Astrocyte (in vitro differentiated cells and primary cell): ENCODE measurements at regions not wholly inside any gene's neighbourhood (a gene's known extent, or its start where the extent isn't known, plus 50 kb on each side); places are given as distances from the start of the nearest gene placed in this dataset.

ENCODE experiments used
- DNase-seq: peaks from one replicate; pipeline ENCODE4 v3.0.0-alpha.2; 2010; ENCODE audit warnings: low read depth
- FAIRE-seq: peaks from 2 replicates; lab custom pipeline; 2011; peaks lifted over from hg19 to GRCh38; lab: Jason Lieb, UNC
- H2AFZ ChIP-seq: 2 replicates; pipeline ENCODE4 v1.6.0; 2012; ENCODE audit warnings: low read depth, low read length, inconsistent platforms
- H3K27ac ChIP-seq: 2 replicates; pipeline ENCODE4 v1.5.1; 2011; ENCODE audit warnings: low read depth, low read length, inconsistent platforms
- H3K27me3 ChIP-seq: 2 replicates; pipeline ENCODE4 v1.6.0; 2011; ENCODE audit warnings: low read length, inconsistent platforms; ENCODE audit not compliant: insufficient read depth
- H3K36me3 ChIP-seq: 2 replicates; pipeline ENCODE4 v1.5.1; 2011; ENCODE audit warnings: low read length, inconsistent platforms; ENCODE audit not compliant: insufficient read depth
- H3K4me1 ChIP-seq: 2 replicates; pipeline ENCODE4 v1.5.1; 2011; ENCODE audit warnings: low read length, inconsistent platforms; ENCODE audit not compliant: insufficient read depth
- H3K4me2 ChIP-seq: 2 replicates; pipeline ENCODE4 v1.6.0; 2012; ENCODE audit warnings: low read length, inconsistent platforms
- H3K4me3 ChIP-seq: 2 replicates; pipeline ENCODE4 v1.5.1; 2011; ENCODE audit warnings: low read depth, mild to moderate bottlenecking, low read length, inconsistent platforms; ENCODE audit not compliant: insufficient read depth
- H3K79me2 ChIP-seq: 2 replicates; pipeline ENCODE4 v1.6.0; 2012; ENCODE audit warnings: mild to moderate bottlenecking, low read length, inconsistent platforms; ENCODE audit not compliant: insufficient read depth
- H3K9ac ChIP-seq: 2 replicates; pipeline ENCODE4 v1.6.0; 2012; ENCODE audit warnings: mild to moderate bottlenecking, low read length, inconsistent platforms
- H3K9me3 ChIP-seq: 2 replicates; pipeline ENCODE4 v1.5.1; 2012; ENCODE audit warnings: low read depth, mild to moderate bottlenecking, low read length, inconsistent platforms; ENCODE audit not compliant: insufficient read depth
- H4K20me1 ChIP-seq: 2 replicates; pipeline ENCODE4 v1.6.0; 2012; ENCODE audit warnings: low read length, inconsistent platforms; ENCODE audit not compliant: insufficient read depth
- H3K27ac Mint-ChIP-seq: one replicate; pipeline ENCODE4 v1.8.0; 2021; ENCODE audit warnings: mild to moderate bottlenecking, mixed read lengths; ENCODE audit not compliant: unreplicated experiment
- H3K27me3 Mint-ChIP-seq: one replicate; pipeline ENCODE4 v1.8.0; 2021; ENCODE audit warnings: low read depth, mixed read lengths; ENCODE audit not compliant: unreplicated experiment
- H3K36me3 Mint-ChIP-seq: one replicate; pipeline ENCODE4 v1.8.0; 2021; ENCODE audit warnings: low read depth, mixed read lengths; ENCODE audit not compliant: unreplicated experiment
- H3K4me1 Mint-ChIP-seq: one replicate; pipeline ENCODE4 v1.8.0; 2021; ENCODE audit warnings: low read depth, mixed read lengths; ENCODE audit not compliant: unreplicated experiment
- H3K4me3 Mint-ChIP-seq: one replicate; pipeline ENCODE4 v1.8.0; 2021; ENCODE audit warnings: mild to moderate bottlenecking, moderate library complexity, mixed read lengths; ENCODE audit not compliant: unreplicated experiment
- H3K9me3 Mint-ChIP-seq: one replicate; pipeline ENCODE4 v1.8.0; 2021; ENCODE audit warnings: mild to moderate bottlenecking, mixed read lengths; ENCODE audit not compliant: unreplicated experiment
- EZH2 ChIP-seq: IDR thresholded peaks from 2 replicates; pipeline ENCODE4 v1.6.1; 2012; ENCODE audit warnings: mild to moderate bottlenecking, low read length, inconsistent platforms; ENCODE audit not compliant: insufficient read depth
- TF ChIP-seq, protein P1 (sequence below): IDR thresholded peaks from 2 replicates; pipeline ENCODE4 v1.5.1; 2011; ENCODE audit warnings: low read depth, mild to moderate bottlenecking, inconsistent platforms, low read length, moderate library complexity; ENCODE audit not compliant: insufficient read depth

DNA sequence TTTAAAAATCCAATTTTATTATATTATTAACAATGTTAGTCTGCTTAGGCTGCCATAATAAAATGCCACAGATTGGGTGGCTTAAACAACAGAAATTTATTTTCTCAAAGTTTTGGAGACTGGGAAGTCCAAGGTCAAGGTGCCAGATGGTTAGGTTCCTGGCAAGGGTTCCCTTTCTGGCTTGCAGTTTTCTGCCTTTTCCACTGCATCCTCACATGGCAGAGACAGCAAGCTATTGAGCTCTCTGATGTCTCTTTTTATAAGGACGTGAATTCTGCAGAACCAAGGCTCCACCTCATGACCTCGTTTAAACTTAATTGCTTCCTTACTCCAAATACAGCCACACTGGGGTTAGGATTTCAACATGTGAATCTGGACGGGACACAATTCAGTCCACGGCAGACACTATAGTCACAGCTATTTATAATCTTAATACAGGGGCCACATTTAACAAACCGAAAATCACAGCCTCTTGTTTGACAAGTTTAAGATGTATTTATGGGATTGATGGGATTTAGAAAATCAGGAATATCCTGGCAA lies 174.9 kb upstream of the PUM3 start:
- Histone ChIP-seq H3K9ac (no peak overlapping the region), H3K27me3 (no peaks in the 10 kb centered on the region), H3K4me3 (no peak overlapping the region), H3K4me2 (no peak overlapping the region), H3K36me3 (no peaks in the 10 kb centered on the region), H3K79me2 (no peaks in the 10 kb centered on the region), H4K20me1 (no peaks in the 10 kb centered on the region), H3K9me3 (no peaks in the 10 kb centered on the region), H3K27ac (no peak overlapping the region), H2AFZ (no peak overlapping the region), H3K4me1 (no peaks in the 10 kb centered on the region)
- no peak overlapping the region for H3K27ac Mint-ChIP-seq
- DNase-seq = no peak
- no peaks in the 10 kb centered on the region for H3K27me3 Mint-ChIP-seq
- H3K9me3 Mint-ChIP-seq = peaks cover 2% of the 10 kb centered on the region
- no peak for FAIRE-seq
- no peak for TF ChIP-seq EZH2
- TF ChIP-seq, protein P1, sequence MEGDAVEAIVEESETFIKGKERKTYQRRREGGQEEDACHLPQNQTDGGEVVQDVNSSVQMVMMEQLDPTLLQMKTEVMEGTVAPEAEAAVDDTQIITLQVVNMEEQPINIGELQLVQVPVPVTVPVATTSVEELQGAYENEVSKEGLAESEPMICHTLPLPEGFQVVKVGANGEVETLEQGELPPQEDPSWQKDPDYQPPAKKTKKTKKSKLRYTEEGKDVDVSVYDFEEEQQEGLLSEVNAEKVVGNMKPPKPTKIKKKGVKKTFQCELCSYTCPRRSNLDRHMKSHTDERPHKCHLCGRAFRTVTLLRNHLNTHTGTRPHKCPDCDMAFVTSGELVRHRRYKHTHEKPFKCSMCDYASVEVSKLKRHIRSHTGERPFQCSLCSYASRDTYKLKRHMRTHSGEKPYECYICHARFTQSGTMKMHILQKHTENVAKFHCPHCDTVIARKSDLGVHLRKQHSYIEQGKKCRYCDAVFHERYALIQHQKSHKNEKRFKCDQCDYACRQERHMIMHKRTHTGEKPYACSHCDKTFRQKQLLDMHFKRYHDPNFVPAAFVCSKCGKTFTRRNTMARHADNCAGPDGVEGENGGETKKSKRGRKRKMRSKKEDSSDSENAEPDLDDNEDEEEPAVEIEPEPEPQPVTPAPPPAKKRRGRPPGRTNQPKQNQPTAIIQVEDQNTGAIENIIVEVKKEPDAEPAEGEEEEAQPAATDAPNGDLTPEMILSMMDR = no peak
- H3K36me3 Mint-ChIP-seq = no peaks in the 10 kb centered on the region
- H3K4me3 Mint-ChIP-seq = no peak overlapping the region
- H3K4me1 Mint-ChIP-seq = peaks cover 6% of the 10 kb centered on the region

DNA sequence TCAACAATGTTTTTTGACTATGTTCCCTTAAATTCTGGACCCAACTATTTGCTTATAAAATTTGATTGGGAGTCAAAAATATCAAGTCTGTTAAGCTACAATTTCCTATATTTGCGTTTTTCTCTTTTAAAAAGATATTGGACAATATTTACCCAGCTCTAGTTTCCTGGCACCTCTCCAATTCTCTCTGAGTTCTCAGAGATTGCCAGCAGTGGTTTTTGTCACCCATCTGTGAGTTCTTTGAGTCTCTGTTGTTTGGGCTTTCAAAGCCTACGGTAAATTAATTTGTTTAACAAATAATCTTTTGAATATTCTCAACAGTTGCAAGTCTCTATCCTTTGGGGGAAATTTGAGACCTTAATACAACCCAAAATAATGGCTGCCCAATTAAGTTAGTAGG lies 174.2 kb upstream of the PUM3 start:
- Histone ChIP-seq H3K4me3 (no peak overlapping the region), H3K4me1 (no peaks in the 10 kb centered on the region), H3K36me3 (no peaks in the 10 kb centered on the region), H3K9ac (no peak overlapping the region), H2AFZ (no peak overlapping the region), H3K4me2 (no peak overlapping the region), H3K27ac (no peak overlapping the region), H3K9me3 (no peaks in the 10 kb centered on the region), H3K27me3 (no peaks in the 10 kb centered on the region), H3K79me2 (no peaks in the 10 kb centered on the region), H4K20me1 (no peaks in the 10 kb centered on the region)
- DNase-seq (no peak), FAIRE-seq (no peak)
- Mint-ChIP-seq H3K27me3 (no peaks in the 10 kb centered on the region), H3K27ac (no peak overlapping the region), H3K4me1 (peaks cover 2% of the 10 kb centered on the region), H3K9me3 (peaks cover 2% of the 10 kb centered on the region), H3K4me3 (no peak overlapping the region), H3K36me3 (no peaks in the 10 kb centered on the region)
- TF ChIP-seq, protein P1 = no peak
- TF ChIP-seq EZH2 = no peak

DNA sequence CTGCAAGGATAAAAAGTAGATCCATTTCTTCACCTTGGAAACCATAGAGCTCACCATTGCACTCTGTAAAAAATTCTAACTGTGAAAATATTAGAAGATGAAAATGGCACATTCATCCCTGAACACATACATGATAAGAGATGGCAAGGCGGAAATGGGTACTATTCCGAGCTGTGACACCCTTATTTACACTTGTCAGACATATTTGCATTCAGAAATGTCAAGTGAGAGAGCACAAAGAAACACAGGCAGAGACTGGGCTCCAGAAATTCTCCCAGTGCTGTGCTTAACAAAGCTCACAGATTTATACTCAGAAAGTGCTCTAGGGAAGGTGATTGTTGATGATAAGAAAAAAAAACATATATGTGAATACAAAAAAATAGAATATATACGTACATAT lies 170.3 kb upstream of the PUM3 start:
- FAIRE-seq = no peak
- DNase-seq = no peak
- Histone ChIP-seq H3K27me3 (no peaks in the 10 kb centered on the region), H2AFZ (no peak overlapping the region), H3K4me1 (no peaks in the 10 kb centered on the region), H3K79me2 (no peaks in the 10 kb centered on the region), H3K9ac (no peak overlapping the region), H4K20me1 (no peaks in the 10 kb centered on the region), H3K9me3 (no peaks in the 10 kb centered on the region), H3K36me3 (no peaks in the 10 kb centered on the region), H3K4me3 (no peak overlapping the region), H3K4me2 (no peak overlapping the region), H3K27ac (no peak overlapping the region)
- Mint-ChIP-seq H3K4me3 (no peak overlapping the region), H3K36me3 (no peaks in the 10 kb centered on the region), H3K27me3 (peaks cover 1% of the 10 kb centered on the region), H3K9me3 (peaks cover 3% of the 10 kb centered on the region), H3K4me1 (no peaks in the 10 kb centered on the region), H3K27ac (no peak overlapping the region)
- TF ChIP-seq EZH2 = no peak
- TF ChIP-seq, protein P1 = no peak
